GM12875 (cell line): ENCODE measurements at regions not wholly inside any gene's neighbourhood (a gene's known extent, or its start where the extent isn't known, plus 50 kb on each side); places are given as distances from the start of the nearest gene placed in this dataset.

ENCODE experiments used
- H3K4me3 ChIP-seq: one replicate; pipeline ENCODE4 v1.5.1; 2011; ENCODE audit warnings: low read depth, low read length, control low read depth
- TF ChIP-seq, protein P1 (sequence below): IDR thresholded peaks from 2 replicates; pipeline ENCODE4 v1.5.1; 2011; ENCODE audit warnings: low read depth, mild to moderate bottlenecking, control low read depth, inconsistent platforms, low read length, moderate library complexity, borderline replicate concordance; ENCODE audit not compliant: insufficient read depth

DNA sequence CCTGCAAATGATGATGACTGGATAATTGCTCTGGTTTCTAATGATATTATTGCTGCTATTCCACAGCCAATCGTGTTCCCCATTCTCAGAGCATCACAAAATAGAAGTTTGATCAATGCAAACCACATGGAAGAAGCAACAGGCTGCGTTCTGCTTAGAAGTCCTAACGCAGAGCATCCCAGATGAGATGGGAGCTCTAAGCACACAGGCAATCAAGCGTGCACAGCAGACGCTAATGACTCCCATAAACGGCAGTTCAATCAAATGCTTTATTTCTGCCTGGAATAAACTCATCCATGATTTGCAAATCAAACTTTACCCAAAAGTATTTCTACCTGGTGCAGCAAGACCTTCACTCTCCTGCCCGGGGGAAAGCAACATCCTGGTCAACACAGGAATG lies 304.2 kb downstream of the FBXO15 start:
- TF ChIP-seq, protein P1, sequence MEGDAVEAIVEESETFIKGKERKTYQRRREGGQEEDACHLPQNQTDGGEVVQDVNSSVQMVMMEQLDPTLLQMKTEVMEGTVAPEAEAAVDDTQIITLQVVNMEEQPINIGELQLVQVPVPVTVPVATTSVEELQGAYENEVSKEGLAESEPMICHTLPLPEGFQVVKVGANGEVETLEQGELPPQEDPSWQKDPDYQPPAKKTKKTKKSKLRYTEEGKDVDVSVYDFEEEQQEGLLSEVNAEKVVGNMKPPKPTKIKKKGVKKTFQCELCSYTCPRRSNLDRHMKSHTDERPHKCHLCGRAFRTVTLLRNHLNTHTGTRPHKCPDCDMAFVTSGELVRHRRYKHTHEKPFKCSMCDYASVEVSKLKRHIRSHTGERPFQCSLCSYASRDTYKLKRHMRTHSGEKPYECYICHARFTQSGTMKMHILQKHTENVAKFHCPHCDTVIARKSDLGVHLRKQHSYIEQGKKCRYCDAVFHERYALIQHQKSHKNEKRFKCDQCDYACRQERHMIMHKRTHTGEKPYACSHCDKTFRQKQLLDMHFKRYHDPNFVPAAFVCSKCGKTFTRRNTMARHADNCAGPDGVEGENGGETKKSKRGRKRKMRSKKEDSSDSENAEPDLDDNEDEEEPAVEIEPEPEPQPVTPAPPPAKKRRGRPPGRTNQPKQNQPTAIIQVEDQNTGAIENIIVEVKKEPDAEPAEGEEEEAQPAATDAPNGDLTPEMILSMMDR, result no peak

DNA sequence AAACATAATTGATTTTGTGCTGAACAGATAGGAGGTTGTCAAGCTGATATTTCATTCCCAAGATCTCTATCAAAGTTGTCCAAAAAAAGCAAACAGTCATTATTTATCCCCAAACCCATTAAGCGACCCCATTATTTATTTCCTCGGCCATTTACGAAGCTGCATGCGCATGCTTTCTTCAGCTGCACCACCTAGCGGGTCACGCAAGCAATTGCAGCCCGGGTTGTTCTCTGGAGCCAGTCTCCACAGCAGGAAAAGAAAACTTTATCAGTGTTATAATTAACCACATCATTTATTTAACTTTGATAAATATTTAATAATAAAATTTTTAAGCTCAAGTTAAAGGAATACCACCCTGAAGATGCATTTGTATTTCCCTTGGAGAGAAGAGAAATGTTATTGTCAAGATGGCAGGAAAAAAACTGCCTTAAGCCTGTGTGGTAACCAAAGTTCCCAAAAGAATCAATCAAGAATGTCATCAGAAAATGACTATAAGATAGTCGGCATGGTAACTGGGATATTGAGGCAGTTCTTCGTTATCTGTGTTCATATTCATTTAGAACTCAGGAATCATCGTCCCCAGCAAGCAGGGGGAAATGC lies 304.7 kb downstream of the FBXO15 start:
- TF ChIP-seq, protein P1, result peak; percentile 88
- no peak overlapping the region for H3K4me3 ChIP-seq

More for the DNA sequence above, 304.2 kb downstream of the FBXO15 start:
- no peak overlapping the region for H3K4me3 ChIP-seq

DNA sequence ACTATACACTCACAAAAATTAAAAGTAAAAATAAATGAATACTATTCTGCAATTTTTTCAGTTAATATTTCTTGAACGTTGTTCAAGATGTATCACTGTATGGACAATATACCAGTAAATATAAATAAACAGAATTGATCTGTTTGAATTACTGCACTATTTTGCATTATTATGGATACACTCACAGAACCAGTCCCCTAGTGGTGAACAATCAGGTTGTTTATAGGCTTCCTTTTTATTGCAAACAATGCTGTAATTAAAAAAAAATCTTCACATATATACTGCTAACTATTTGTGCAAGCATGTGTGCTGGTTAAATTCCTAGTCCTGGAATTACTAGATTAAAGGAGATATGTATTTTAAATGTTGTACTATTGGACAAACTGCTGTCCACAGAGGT lies 306.0 kb downstream of the FBXO15 start:
- TF ChIP-seq, protein P1, result no peak
- H3K4me3 ChIP-seq, result no peak overlapping the region

DNA sequence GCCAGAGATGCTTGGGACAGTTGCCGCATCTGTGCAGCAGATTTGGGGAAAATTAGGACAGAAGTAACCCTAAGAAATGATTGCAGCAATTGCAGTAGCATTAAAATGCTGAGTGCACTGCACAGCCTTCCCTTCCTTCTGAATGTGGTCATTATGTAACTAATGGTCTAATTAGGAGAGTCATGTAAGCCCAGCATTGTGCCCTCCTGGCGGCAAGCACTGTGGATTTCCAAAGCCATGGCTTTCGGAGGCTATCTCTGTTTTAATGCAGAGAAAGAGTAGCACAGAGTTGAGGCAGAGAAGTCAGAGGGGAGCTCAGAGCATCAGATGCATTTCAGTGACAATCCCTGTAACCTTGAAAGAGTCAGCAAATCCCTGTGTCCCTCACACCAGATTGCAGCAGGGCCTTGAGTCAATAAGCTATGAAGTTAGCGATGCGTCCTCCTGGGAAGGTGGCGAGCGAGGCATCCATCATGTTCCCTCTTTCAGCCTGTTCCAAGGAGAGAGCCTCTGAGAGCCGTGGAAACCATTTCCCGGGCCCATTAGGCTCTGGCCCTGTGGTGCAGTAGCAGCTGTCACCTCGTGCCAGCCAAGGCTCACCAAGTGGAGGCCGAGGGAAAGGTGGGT lies 307.2 kb downstream of the FBXO15 start:
- TF ChIP-seq, protein P1, result no peak

DNA sequence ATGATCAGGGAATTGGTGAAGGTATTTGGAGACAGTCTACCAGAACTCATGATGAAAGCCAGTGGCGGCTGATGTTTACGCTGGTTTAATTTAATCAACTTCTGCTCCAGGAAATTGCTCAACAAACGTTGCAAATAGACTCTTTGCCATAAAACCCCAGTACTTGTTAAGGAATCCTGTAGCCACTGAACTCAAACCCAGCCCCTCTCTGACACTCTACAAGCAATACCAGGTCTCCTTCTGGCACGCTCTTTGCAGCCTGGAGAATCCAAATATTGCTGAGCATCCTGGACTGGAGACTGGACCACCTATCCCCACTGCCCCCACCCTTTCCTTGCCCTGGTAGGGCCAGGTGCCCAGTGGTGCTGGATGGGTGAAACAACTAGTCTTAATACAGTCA lies 308.2 kb downstream of the FBXO15 start:
- TF ChIP-seq, protein P1, result no peak
- no peak overlapping the region for H3K4me3 ChIP-seq

More for the DNA sequence above, 307.2 kb downstream of the FBXO15 start:
- H3K4me3 ChIP-seq, result no peak overlapping the region

DNA sequence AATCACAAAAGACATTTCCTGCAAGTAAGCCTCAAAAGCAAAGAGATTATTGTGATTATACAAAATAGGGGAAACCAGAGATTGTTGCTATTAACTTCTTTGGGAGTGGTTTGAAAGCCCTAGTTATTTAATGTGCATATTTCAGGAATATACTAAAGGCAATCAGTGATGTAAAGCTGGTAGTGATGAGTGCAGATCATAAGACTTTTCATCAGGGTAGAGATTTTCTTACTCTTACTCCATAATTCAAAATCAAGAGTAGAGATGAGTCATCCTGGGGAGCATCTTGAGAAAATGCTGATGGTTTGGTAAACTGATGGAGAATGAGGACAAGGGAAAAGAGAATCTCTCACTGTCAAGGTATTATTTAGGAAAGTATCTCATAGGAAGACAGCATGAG lies 309.5 kb downstream of the FBXO15 start:
- TF ChIP-seq, protein P1, result no peak
- H3K4me3 ChIP-seq, result no peak overlapping the region
